Right lobe of liver (tissue), 6 donors: ENCODE measurements at regions not wholly inside any gene's neighbourhood (a gene's known extent, or its start where the extent isn't known, plus 50 kb on each side); places are given as distances from the start of the nearest gene placed in this dataset.

Source experiments
- ATAC-seq, 4 donors: fragments of 200-7000 bp; cut with Tn5 transposase; one replicate each; pipeline ENCODE4 v1.9.1; 2020; ENCODE audit warnings: mild to moderate bottlenecking in 4 of 4, moderate library complexity in 4 of 4
- DNase-seq, 3 donors: peaks; one replicate each; pipeline ENCODE4 v3.0.0-alpha.2; 2020
- H3K27ac ChIP-seq, 3 donors: fragments of 200-600 bp; one replicate each; pipeline ENCODE4 v1.8.0; 2022
- H3K27me3 ChIP-seq, 2 donors: fragments of 200-600 bp; one replicate each; pipeline ENCODE4 v1.8.0; 2022
- H3K36me3 ChIP-seq, 4 donors: fragments of 200-600 bp; sonication (generic) in 1 of 4; one replicate each; pipeline versions ENCODE4 v1.5.1 to v1.8.0; 2017 to 2022; ENCODE audit warnings: control low read depth in 1 of 4
- H3K4me1 ChIP-seq, 4 donors: fragments of 200-600 bp; sonication (generic) in 1 of 4; one replicate each; pipeline versions ENCODE4 v1.5.1 to v1.8.0; 2017 to 2022; ENCODE audit warnings: control low read depth in 1 of 4
- H3K4me3 ChIP-seq, 3 donors: fragments of 200-600 bp; one replicate each; pipeline ENCODE4 v1.8.0; 2022
- H3K9me3 ChIP-seq, 4 donors: fragments of 200-600 bp; sonication (generic) in 1 of 4; one replicate each; pipeline versions ENCODE4 v1.5.1 to v1.8.0; 2017 to 2022; ENCODE audit warnings: control low read depth in 1 of 4
- CTCF ChIP-seq, 4 donors: fragments of 200-600 bp in 3 of 4; fragments of 450-650 bp in 1 of 4; IDR thresholded peaks; one replicate each; pipeline versions ENCODE4 v1.5.1 to v1.8.0; 2016 to 2022; ENCODE audit warnings: antibody characterized with exemption in 4 of 4, mild to moderate bottlenecking in 2 of 4
- POLR2A ChIP-seq: fragments of 450-650 bp; IDR thresholded peaks from one replicate; pipeline ENCODE4 v1.6.1; 2017; ENCODE audit warnings: antibody characterized with exemption, mild to moderate bottlenecking
- WGBS: methylation state at CpG from one replicate; pipeline ENCODE4 v1.1.6; 2018; ENCODE audit warnings: low coverage, low lambda C conversion rate; ENCODE audit not compliant: insufficient coverage; ENCODE audit errors: missing lambda C conversion rate; 5-methylcytosine and 5-hydroxymethylcytosine counted together
- intact Hi-C, 2 donors: fragments of 100-400 bp; cut with DNase I; formaldehyde crosslinking; loops; one replicate each; pipeline versions ENCODE4 v1.11.2 to v1.14.1; 2022
- donor health status: DM: no; HTN: yes; CAD: no.
- donor health status: DM: no; HTN: no; CAD: no.
- donor health status: DM: no; HTN: no; CAD: no.
- donor health status: DM: no; HTN: yes; CAD: no.
- donor health status: DM: no; HTN: yes; CAD: no.

GRCh38 chr3:44030285-44030684 is 211.4 kb upstream of the TOPAZ1 start:
- 60% methylated on average over 7 of the region's 7 CpGs for WGBS
- ATAC-seq: no peak
- TF ChIP-seq CTCF (IDR thresholded peaks at IDR 0.05) (no peak), POLR2A (no peak)
- no peak overlapping the region for H3K4me3 ChIP-seq
- H3K36me3 ChIP-seq: no peaks in the 10 kb centered on the region
- intact Hi-C loops: no loop called here
- no peaks in the 10 kb centered on the region for H3K9me3 ChIP-seq
- no peaks in the 10 kb centered on the region for H3K4me1 ChIP-seq
- H3K27me3 ChIP-seq: no peaks in the 10 kb centered on the region
- H3K27ac ChIP-seq: no peak overlapping the region
- DNase-seq: no peak

- no peaks in the 10 kb centered on the region for H3K4me1 ChIP-seq
- 70% methylated on average over 1 of the region's 1 CpG for WGBS
- TF ChIP-seq CTCF (IDR thresholded peaks at IDR 0.05) (no peak), POLR2A (no peak)
- DNase-seq (no peak), ATAC-seq (no peak)
- H3K36me3 ChIP-seq: no peaks in the 10 kb centered on the region
- no peak overlapping the region for H3K4me3 ChIP-seq
- H3K27ac ChIP-seq: no peak overlapping the region
- no peaks in the 10 kb centered on the region for H3K27me3 ChIP-seq
- no peaks in the 10 kb centered on the region for H3K9me3 ChIP-seq
- intact Hi-C loops: no loop called here
Observed at GRCh38 chr3:44030687-44031305, 210.9 kb upstream of the TOPAZ1 start.

- no peaks in the 10 kb centered on the region for H3K36me3 ChIP-seq
- TF ChIP-seq POLR2A: no peak
- TF ChIP-seq CTCF (IDR thresholded peaks at IDR 0.05): no peak
- H3K4me1 ChIP-seq: no peaks in the 10 kb centered on the region
- H3K9me3 ChIP-seq: no peaks in the 10 kb centered on the region
- no peak overlapping the region for H3K4me3 ChIP-seq
- no peaks in the 10 kb centered on the region for H3K27me3 ChIP-seq
- intact Hi-C loops: no loop called here
- 56% methylated on average over 12 of the region's 16 CpGs for WGBS
- H3K27ac ChIP-seq: no peak overlapping the region
- DNase-seq: no peak
- no peak for ATAC-seq
Observed at GRCh38 chr3:44031387-44032380, 210.0 kb upstream of the TOPAZ1 start.

DNA sequence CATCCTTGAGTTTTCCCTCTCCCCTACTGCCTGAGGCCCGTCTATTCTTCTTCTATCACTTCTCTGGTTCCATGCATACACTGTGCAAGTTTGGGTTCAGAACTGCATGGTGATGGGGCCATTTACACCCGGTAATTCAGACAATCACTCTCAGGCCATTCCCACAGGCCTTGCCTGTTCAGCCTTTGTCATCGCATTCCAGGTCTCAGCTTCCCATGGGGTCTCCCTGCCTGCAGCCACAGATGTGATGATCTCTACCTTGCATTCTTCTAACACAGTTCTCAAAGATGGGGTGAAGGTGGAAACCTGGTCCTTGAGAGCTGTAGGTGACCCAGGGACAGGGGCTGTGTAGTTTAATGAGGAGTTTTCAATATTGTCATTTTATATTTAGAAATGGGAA is 209.2 kb upstream of the TOPAZ1 start:
- H3K9me3 ChIP-seq: no peaks in the 10 kb centered on the region
- H3K4me1 ChIP-seq: no peaks in the 10 kb centered on the region
- no peak for DNase-seq
- H3K4me3 ChIP-seq: no peak overlapping the region
- no peaks in the 10 kb centered on the region for H3K27me3 ChIP-seq
- intact Hi-C loops: no loop called here
- no peak overlapping the region for H3K27ac ChIP-seq
- WGBS: 60% methylated on average over 3 of the region's 3 CpGs
- no peak for TF ChIP-seq CTCF (IDR thresholded peaks at IDR 0.05)
- TF ChIP-seq POLR2A: no peak
- ATAC-seq: no peak
- no peaks in the 10 kb centered on the region for H3K36me3 ChIP-seq
